GM12878 (cell line): ENCODE measurements at regions not wholly inside any gene's neighbourhood (a gene's known extent, or its start where the extent isn't known, plus 50 kb on each side); places are given as distances from the start of the nearest gene placed in this dataset.

Experiments
- BACH1 ChIP-seq: fragments of 450-650 bp; IDR thresholded peaks from 2 replicates; pipeline ENCODE4 v1.6.1; 2017; ENCODE audit warnings: mild to moderate bottlenecking, borderline replicate concordance
- CTCF ChIP-seq, 3 experiments: IDR thresholded peaks in 2 of 3; conservative IDR thresholded peaks in 1 of 3; 2 replicates each; pipeline ENCODE4 v1.5.1; 2011; ENCODE audit warnings: low read depth in 3 of 3, low read length in 3 of 3, mild to moderate bottlenecking in 3 of 3, control low read depth in 2 of 3, moderate library complexity in 2 of 3, inconsistent platforms in 1 of 3, mixed read lengths in 1 of 3; ENCODE audit not compliant: control insufficient read depth in 2 of 3, insufficient read depth in 1 of 3; ENCODE audit errors: extremely low read depth in 1 of 3
- POLR2A ChIP-seq: IDR thresholded peaks from 2 replicates; pipeline ENCODE4 v1.6.1; 2011; ENCODE audit warnings: low read depth, mild to moderate bottlenecking, low read length
- SIX5 ChIP-seq: IDR thresholded peaks from 2 replicates; pipeline ENCODE4 v1.6.1; 2011; ENCODE audit warnings: mild to moderate bottlenecking, low read depth, low read length, moderate library complexity; ENCODE audit not compliant: severe bottlenecking
- STAT1 ChIP-seq: fragments of 450-650 bp; conservative IDR thresholded peaks from 2 replicates; pipeline ENCODE4 v1.6.1; 2014; ENCODE audit warnings: antibody characterized with exemption, mild to moderate bottlenecking
- YBX1 ChIP-seq: fragments of 450-650 bp; IDR thresholded peaks from 2 replicates; pipeline ENCODE4 v1.6.1; 2016; ENCODE audit warnings: antibody characterized with exemption
- ZBTB11 ChIP-seq: fragments of 450-650 bp; formaldehyde crosslinking; IDR thresholded peaks from 2 replicates; pipeline ENCODE4 v1.5.0; 2022; ENCODE audit warnings: mild to moderate bottlenecking, missing genetic modification characterization
- ZNF274 ChIP-seq: IDR thresholded peaks from one replicate; pipeline ENCODE4 v1.8.0; 2011; ENCODE audit not compliant: insufficient read length, insufficient read depth
- TF ChIP-seq, protein P1 (sequence below): IDR thresholded peaks from 2 replicates; pipeline ENCODE4 v1.6.1; 2012; ENCODE audit warnings: low read depth, low read length, improper control_type of control experiment
- TF ChIP-seq, protein P2 (sequence below): fragments of 450-650 bp; IDR thresholded peaks from 2 replicates; pipeline ENCODE4 v1.6.1; 2017; ENCODE audit warnings: mild to moderate bottlenecking, moderate library complexity
- TF ChIP-seq, protein P3 (sequence below): IDR thresholded peaks from 2 replicates; pipeline ENCODE4 v1.6.1; 2012; ENCODE audit warnings: low read depth, low read length, improper control_type of control experiment
- TF ChIP-seq, protein P4 (sequence below): IDR thresholded peaks from 2 replicates; pipeline ENCODE4 v1.6.1; 2011; ENCODE audit warnings: low read depth, low read length, improper control_type of control experiment, borderline replicate concordance

DNA sequence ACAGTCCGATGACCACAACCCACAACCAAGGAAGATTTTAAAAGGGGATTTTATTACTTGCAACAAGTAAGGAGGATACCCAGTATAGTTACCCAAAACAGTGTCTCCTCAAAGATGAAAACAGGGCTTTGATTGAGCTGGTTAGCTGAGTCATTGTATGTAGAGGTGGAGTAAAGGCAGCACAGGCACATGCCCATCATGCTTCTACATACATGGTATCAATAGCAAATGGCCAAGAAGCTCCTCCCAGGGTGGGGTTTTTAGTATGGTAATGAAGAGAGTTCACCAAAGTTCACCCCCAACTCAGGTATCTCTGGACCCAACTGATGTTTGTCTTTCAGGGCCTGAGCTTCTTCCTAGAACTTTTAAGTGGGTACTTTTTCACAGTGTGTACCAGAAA lies 157.1 kb upstream of the CEP126 start:
- TF ChIP-seq CTCF (IDR thresholded peaks at IDR 0.05 in 2 of 3, conservative IDR thresholded peaks at IDR 0.05 in 1 of 3; ENCODE audit: control insufficient read depth in 2 of 3, extremely low read depth in 1 of 3, insufficient read depth in 1 of 3, low read depth in 3 of 3, low read length in 3 of 3) (no peak), ZBTB11 (CRISPR knock-in tag) (no peak), POLR2A (no peak), BACH1 (no peak), YBX1 (no peak), STAT1 (no peak), ZNF274 (no peak), SIX5 (no peak)
- TF ChIP-seq, protein P1, sequence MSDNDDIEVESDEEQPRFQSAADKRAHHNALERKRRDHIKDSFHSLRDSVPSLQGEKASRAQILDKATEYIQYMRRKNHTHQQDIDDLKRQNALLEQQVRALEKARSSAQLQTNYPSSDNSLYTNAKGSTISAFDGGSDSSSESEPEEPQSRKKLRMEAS: no peak
- TF ChIP-seq, protein P2, sequence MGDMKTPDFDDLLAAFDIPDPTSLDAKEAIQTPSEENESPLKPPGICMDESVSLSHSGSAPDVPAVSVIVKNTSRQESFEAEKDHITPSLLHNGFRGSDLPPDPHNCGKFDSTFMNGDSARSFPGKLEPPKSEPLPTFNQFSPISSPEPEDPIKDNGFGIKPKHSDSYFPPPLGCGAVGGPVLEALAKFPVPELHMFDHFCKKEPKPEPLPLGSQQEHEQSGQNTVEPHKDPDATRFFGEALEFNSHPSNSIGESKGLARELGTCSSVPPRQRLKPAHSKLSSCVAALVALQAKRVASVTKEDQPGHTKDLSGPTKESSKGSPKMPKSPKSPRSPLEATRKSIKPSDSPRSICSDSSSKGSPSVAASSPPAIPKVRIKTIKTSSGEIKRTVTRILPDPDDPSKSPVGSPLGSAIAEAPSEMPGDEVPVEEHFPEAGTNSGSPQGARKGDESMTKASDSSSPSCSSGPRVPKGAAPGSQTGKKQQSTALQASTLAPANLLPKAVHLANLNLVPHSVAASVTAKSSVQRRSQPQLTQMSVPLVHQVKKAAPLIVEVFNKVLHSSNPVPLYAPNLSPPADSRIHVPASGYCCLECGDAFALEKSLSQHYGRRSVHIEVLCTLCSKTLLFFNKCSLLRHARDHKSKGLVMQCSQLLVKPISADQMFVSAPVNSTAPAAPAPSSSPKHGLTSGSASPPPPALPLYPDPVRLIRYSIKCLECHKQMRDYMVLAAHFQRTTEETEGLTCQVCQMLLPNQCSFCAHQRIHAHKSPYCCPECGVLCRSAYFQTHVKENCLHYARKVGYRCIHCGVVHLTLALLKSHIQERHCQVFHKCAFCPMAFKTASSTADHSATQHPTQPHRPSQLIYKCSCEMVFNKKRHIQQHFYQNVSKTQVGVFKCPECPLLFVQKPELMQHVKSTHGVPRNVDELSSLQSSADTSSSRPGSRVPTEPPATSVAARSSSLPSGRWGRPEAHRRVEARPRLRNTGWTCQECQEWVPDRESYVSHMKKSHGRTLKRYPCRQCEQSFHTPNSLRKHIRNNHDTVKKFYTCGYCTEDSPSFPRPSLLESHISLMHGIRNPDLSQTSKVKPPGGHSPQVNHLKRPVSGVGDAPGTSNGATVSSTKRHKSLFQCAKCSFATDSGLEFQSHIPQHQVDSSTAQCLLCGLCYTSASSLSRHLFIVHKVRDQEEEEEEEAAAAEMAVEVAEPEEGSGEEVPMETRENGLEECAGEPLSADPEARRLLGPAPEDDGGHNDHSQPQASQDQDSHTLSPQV: no peak
- TF ChIP-seq, protein P3, sequence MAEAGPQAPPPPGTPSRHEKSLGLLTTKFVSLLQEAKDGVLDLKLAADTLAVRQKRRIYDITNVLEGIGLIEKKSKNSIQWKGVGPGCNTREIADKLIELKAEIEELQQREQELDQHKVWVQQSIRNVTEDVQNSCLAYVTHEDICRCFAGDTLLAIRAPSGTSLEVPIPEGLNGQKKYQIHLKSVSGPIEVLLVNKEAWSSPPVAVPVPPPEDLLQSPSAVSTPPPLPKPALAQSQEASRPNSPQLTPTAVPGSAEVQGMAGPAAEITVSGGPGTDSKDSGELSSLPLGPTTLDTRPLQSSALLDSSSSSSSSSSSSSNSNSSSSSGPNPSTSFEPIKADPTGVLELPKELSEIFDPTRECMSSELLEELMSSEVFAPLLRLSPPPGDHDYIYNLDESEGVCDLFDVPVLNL: no peak
- TF ChIP-seq, protein P4, sequence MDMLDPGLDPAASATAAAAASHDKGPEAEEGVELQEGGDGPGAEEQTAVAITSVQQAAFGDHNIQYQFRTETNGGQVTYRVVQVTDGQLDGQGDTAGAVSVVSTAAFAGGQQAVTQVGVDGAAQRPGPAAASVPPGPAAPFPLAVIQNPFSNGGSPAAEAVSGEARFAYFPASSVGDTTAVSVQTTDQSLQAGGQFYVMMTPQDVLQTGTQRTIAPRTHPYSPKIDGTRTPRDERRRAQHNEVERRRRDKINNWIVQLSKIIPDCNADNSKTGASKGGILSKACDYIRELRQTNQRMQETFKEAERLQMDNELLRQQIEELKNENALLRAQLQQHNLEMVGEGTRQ: no peak
